ENCODE measurements at regions not wholly inside any gene's neighbourhood (a gene's known extent, or its start where the extent isn't known, plus 50 kb on each side); places are given as distances from the start of the nearest gene placed in this dataset.
"Not testable (repeated sequence)": the region's sequence is repeated elsewhere in the genome, so short reads cannot be mapped to it uniquely, and the experiment has no call there.

- no peak for DNase-seq
Measured at GRCh38 chrX:39052751-39053150, 251.5 kb downstream of the MID1IP1 start.

- no peak for DNase-seq
Measured at GRCh38 chrX:39058724-39059123, 257.5 kb downstream of the MID1IP1 start.

GRCh38 chrX:39059866-39060265, 258.6 kb downstream of the MID1IP1 start:
- no peak for DNase-seq

- peak; percentile 0 for DNase-seq
Measured at GRCh38 chrX:39063037-39063436, 261.8 kb downstream of the MID1IP1 start.

DNA sequence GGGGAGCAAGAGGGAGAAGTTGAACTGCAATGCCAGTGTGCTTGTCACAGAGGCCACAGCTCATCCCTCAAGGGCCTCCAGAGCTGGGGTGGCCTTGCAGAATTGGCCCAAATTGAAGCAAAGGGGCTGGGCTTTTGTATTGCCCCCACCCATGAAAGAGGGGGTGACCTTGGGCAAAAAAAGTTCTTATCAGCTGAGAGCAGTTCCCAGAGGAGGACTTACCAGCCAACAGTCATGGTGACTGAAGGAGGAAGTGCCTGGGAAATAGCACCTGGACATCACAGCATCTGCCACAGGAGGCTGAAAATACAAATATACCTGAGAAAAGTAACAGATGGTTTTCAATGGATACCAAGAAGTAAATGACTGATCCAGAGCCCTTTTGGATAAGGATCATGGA, 262.4 kb downstream of the MID1IP1 start:
- DNase-seq = no peak

DNA sequence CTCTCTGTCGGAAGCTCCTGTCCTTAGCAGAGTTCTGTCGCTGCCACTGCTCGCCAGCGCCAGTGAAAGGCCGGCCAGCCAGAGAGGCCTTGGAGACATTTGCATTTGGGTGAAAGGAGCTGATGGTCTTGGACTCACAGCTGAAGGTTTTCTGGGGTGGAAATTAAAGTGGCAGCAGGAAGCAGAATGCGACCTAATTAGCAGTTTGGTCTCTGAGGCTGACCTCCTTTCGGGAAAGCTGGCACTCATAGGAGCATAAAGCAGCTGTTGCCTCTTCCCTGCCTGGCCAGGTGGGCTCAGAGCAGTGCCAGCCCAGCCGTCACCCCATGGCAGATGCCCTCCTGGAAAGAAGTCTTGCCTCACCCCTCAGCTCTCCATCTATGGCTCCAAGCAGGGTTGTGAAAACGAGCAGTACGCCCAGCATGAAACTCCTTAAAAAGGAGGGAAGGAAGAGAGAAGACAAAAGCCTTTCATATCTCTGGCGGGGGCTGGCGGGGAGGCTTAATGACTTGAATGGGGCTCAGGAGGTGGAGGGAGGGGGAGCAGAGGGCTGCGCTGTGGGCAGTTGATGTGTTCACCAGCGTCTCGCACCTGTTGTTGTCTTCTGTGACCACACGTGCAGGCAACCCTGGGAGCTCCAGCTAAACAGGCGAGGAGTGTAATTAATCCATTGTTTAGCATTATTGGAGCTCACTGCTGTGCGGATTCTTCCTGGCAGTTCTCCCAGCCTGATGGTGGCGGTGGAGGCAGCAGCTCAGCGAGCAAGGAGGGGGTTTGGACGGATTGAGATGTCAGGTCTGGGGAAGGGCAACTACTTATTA, 264.0 kb downstream of the MID1IP1 start:
- DNase-seq = no peak

DNA sequence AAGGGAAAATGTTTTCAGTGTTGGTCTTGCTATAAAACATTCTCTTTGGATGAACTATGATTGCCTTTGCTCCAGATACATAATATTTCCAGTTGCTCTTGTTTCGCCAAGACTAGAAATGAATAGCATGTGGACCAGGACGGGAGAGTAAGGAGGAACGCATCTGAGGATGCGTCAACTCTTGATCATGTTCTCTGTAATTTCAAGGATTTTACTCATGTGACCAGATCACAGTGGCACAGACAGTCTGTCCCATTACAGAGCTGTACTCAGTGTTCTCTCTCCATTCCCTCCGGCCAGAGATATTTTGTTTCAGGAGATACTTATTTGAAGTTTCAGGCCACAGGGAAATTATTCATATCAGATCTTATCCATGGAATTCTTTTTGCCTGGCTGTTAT, 266.6 kb downstream of the MID1IP1 start:
- no peak for DNase-seq

DNA sequence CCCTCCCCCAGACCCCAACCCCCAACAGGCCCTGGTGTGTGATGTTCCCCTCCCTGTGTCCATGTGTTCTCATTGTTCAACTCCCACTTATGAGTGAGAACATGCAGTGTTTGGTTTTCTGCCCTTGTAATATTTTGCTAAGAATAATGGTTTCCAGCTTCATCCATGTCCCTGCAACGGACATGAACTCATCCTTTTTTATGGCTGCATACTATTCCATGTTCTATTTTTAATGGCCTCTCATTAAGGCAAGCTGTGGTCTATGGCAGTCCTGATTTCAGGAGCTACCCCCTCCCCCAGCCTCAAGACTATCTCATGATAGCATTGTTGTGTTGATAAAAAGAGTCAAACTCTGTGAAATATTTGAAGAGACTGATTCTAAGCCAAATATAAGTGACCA, 267.4 kb downstream of the MID1IP1 start:
- DNase-seq = not testable (repeated sequence)

DNA sequence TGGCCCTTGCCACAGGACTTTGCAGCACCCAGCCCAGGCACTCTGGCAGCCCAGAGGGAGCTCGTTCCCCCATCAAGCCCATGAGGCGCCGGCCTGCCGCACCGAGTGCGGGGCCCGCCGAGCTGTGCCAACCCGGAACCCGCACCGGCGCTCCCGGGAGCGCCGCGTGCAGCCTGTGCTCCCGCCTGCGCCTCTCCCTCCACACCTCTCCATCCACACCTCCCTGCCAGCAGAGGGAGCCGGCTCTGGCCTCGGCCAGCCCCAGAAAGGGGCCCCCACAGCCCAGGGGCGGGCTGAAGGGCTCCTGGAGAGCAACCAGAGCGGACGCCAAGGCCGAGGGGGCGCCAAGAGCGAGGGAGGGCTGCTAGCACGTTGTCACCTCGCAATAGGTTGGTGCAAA, 268.8 kb downstream of the MID1IP1 start:
- DNase-seq = no peak

DNA sequence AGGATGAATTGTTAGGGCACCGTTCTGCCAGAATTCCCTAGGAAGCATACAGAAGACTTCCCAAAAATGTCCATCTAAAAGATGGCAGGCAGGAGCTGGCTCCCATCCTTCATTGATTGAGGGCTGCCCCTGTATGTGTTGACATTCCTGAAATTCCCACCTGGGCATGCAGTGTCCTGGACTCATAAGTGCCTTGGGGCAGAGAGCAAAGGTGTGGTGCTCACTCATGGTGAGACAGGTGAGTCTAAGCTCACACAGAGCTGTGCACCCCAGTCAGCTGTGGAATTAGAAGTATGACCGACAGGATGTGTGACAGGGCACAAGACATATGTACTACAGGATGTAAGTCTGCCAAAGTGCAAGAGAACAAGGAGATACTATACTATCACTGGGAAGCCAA, 271.9 kb downstream of the MID1IP1 start:
- DNase-seq = no peak

DNA sequence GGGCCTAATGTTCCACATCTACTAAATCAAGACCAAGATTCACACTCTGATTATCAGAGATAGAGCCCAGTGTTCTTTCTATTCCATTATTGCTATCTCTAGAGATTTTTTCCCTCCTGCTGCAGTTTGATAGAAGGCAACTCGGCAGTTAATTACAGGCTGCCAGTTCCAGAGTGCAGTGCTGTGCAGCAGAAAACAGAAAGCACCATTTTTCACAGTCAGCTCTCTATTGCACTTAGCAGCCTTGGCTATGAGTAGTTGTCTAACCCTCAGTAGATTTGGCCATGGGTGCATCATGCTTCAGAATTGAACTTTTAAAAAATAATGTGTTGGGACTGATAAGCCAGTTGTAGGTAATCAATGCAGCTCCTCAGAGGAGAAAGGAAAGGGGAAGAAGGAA, 295.3 kb downstream of the MID1IP1 start:
- DNase-seq = no peak

- DNase-seq = no peak
Measured at GRCh38 chrX:39104745-39105144, 303.5 kb downstream of the MID1IP1 start.

DNA sequence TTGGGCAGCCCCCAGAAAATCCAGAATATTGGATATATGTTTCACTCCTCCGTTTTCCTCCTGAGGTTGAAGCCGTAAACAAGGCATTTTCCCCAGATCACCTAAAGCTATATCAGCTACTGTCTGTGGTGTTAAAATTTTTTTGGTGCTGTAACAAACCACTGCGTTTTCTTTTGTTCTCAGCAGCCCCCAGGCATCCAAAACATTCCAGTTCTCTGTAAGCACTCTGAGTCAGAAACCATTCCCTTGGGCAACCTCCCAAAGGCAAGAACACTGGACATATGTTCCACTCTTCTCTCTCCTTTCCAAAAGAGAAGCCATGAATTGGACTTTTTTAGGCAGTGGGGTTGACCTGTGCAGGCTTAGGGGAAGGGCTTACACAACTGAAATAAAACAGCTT, 310.9 kb downstream of the MID1IP1 start:
- DNase-seq = no peak

DNA sequence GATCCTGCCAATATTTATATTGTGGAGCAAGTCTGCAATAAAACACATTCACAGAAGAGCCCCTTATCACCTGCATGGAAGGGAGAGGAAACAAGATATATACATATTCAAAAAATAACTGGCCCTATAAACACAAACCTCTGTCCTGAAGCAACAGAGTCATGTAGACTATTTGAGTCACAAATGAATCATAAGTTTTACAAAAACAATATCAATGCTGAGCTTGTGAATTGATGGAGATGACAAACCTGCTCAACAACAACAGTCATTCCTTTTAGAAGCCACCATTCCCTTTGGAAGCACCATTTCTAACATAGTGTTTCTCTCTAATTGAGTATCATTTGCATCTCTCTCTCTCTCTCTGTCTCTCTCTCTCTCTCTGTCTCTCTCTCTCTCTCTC, 313.9 kb downstream of the MID1IP1 start:
- no peak for DNase-seq

DNA sequence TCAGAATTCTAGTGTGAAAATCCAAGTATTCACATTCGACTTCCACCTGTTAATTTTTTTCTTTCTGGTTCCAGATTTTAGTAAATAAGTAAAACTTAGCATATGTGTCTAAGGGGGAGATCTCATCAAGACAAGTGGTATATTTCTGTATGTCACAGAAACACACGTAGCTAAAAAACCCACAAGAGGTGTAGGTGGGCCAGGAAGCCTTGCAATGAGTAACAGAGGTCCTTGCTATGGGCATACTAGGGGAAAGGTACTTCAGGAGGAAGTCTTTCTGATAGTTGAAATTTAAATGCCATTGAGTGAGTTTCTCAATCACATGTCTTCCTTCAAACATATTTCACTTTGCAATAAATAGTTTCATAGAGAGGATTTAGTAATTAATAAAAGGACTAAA, 315.8 kb downstream of the MID1IP1 start:
- DNase-seq = no peak

DNA sequence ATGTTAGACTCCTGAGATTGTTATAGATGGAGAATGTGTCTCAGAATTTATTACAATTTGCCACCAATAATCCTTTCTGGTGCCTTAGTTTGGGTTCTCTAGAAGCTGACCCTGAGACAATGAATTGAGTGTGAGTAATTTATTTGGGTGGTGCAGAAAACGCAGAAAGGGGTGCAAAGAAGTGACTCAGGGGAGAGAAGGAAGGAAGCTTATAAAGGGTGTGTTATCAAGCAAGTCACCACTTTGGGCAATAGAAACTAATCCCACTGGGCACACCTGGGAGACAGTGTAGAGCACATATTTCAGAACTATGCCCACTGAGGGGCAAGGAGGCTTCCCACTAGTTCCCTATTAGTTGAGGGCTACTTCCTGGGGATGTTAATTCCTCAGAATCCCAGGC, 320.6 kb downstream of the MID1IP1 start:
- no peak for DNase-seq

DNA sequence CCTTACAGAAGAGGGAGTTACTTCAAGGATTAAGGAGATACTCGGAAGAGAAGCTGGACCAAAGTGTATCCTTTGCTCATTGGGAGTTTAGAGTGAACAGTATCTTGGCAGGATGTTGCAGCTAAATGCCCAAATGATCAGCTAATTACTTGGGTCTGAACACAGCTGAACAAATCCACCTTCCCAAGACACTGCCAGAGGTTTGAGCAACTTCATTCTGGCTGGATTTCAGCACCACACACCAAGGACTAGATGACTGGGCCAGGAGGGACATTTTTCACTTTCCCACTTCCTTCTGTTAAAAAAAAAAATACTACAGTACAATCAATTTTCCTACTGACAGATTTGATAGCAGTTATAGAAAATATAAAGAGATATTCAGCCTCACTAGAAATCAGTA, 324.6 kb downstream of the MID1IP1 start:
- no peak for DNase-seq

DNA sequence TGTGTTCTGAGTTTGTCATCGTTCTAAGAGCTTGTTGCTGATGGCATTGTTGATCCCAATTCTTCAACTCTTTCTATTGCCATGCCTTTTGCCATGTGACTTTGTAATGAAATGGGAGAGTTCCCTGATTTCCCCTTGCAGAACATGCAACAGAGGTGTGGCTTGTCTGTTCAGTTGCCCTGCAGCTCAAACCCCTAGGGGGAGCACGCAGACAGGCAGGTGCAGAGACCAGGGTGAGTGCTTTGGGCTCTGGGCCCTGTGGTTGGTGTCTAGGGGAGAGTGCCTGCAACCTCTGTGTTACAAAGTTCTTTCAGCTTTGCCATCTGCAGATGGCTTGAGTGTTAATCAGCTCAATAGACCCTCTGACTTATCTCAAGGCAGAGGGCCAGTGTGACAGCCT, 332.7 kb downstream of the MID1IP1 start:
- no peak for DNase-seq

- DNase-seq = no peak
Measured at GRCh38 chrX:39137363-39137954, 336.2 kb downstream of the MID1IP1 start.

GRCh38 chrX:39140581-39140980, 339.3 kb downstream of the MID1IP1 start:
- DNase-seq = no peak

DNA sequence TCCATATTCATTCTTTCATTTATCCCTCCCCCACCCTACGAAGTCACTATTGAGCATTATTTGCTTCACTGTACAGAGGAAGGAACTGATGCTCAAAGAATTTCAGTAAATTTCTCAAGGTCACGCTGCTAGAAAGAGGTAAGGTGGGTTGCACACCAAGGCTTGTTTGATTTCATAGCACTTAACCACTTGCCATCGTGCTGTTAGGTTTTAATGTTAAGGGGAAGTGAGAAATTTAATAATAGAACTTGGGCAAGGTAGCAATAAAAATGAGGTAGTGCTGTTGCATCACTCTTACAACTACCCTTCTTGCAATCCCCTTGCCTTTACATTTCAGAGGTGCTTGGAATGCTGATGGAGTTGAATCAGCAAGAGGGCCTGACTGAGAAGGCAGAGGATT, 343.1 kb downstream of the MID1IP1 start:
- no peak for DNase-seq

DNA sequence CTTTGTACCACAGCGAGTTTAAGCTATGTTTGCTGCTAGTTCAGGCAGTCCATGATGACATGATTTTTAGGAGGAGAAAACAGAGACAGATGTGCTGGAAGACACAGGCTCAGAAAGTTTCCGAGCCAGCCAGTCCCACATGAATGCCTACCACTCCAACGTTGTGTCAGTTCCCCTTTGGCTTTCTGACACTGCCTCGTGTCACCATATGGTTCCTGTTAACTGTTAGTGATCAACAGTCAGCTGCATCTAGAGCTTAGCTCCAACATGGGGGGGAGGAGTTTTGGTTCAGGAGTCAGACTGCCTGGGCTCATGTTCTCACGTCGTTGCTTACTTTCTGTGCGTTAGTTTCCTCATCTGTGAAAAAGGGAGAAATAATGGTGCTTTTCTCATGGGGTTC, 343.7 kb downstream of the MID1IP1 start:
- no peak for DNase-seq

GRCh38 chrX:39145859-39146258, 344.6 kb downstream of the MID1IP1 start:
- no peak for DNase-seq

DNA sequence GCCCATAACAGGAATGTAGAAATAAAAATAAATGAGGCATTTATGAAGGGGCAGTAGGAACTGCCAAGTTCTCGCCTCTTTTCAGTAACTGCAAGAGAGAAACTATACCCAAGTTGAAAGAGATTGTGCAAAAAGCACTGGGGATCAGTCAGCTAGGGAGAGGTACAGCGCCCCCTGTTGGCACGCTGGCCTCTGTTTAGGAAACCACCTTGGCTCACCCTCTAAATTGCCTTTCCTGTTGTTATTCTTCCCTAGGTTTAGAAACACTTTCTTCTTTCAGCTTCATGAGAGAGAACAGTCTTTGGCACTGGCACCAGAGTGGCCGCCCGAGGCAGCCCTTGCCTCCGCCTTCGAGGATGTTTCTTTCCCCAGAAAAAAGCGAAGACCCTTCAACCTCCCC, 348.5 kb downstream of the MID1IP1 start:
- peak; percentile 48 for DNase-seq

DNA sequence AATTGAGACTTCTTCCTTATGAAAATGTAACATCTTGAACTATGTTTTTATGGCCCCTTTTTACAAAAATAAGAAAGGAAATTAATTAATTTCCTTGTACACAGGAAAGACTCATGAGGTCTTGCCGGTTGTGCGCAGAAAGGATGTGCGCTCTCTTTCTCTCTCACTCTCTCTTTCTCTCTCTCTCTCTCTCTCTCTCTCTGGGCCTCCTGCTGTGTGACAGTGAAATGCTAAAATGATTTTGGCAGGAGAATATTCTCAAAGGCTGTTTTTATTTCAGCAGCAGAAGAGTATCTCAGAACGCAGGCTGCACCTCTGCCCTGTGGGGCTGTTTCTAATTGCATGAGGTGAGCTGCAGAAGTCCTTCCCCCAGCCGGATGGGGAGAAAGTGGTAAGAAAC, 349.0 kb downstream of the MID1IP1 start:
- DNase-seq = no peak
